Testis (tissue), 2 donors: ENCODE measurements at regions not wholly inside any gene's neighbourhood (a gene's known extent, or its start where the extent isn't known, plus 50 kb on each side); places are given as distances from the start of the nearest gene placed in this dataset.

Experiments
- POLR2A ChIP-seq: fragments of 450-650 bp; IDR thresholded peaks from one replicate; pipeline ENCODE4 v1.6.1; 2017; ENCODE audit warnings: antibody characterized with exemption, mild to moderate bottlenecking, moderate library complexity
- TF ChIP-seq, protein P1 (sequence below), 3 experiments: fragments of 450-650 bp in 2 of 3; fragments of 200-600 bp in 1 of 3; sonication (generic) in 1 of 3; IDR thresholded peaks; one replicate each; pipeline ENCODE4 v1.5.1; 2016 to 2019; ENCODE audit warnings: antibody characterized with exemption in 3 of 3, mild to moderate bottlenecking in 2 of 3, moderate library complexity in 1 of 3

GRCh38 chr15:92833493-92834271 is 66.4 kb upstream of the CHD2 start:
- TF ChIP-seq, protein P1, sequence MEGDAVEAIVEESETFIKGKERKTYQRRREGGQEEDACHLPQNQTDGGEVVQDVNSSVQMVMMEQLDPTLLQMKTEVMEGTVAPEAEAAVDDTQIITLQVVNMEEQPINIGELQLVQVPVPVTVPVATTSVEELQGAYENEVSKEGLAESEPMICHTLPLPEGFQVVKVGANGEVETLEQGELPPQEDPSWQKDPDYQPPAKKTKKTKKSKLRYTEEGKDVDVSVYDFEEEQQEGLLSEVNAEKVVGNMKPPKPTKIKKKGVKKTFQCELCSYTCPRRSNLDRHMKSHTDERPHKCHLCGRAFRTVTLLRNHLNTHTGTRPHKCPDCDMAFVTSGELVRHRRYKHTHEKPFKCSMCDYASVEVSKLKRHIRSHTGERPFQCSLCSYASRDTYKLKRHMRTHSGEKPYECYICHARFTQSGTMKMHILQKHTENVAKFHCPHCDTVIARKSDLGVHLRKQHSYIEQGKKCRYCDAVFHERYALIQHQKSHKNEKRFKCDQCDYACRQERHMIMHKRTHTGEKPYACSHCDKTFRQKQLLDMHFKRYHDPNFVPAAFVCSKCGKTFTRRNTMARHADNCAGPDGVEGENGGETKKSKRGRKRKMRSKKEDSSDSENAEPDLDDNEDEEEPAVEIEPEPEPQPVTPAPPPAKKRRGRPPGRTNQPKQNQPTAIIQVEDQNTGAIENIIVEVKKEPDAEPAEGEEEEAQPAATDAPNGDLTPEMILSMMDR (IDR thresholded peaks at IDR 0.05) = no peak
- TF ChIP-seq POLR2A = no peak
